ENCODE measurements at regions not wholly inside any gene's neighbourhood (a gene's known extent, or its start where the extent isn't known, plus 50 kb on each side); places are given as distances from the start of the nearest gene placed in this dataset.

DNA sequence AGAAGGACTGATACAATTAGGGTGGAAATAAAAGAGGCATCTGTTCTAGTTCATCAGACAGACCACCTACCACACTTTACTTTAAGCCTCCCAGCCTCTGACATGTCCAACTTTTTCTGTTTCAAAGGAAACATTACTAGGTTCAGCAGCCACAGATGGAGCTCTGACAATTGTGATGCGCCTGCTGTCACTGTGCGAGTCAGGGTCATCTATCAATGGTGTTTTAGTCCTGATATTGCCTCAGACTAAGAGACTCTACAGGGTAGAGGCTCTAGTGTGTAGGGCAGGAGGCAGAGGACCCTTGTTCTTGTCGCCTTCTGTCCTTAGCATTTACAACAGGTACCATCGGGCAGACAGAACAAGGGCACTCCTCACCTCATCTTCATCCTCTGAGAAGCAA, 685.0 kb upstream of the SGCG start:
- TF ChIP-seq, protein P1, sequence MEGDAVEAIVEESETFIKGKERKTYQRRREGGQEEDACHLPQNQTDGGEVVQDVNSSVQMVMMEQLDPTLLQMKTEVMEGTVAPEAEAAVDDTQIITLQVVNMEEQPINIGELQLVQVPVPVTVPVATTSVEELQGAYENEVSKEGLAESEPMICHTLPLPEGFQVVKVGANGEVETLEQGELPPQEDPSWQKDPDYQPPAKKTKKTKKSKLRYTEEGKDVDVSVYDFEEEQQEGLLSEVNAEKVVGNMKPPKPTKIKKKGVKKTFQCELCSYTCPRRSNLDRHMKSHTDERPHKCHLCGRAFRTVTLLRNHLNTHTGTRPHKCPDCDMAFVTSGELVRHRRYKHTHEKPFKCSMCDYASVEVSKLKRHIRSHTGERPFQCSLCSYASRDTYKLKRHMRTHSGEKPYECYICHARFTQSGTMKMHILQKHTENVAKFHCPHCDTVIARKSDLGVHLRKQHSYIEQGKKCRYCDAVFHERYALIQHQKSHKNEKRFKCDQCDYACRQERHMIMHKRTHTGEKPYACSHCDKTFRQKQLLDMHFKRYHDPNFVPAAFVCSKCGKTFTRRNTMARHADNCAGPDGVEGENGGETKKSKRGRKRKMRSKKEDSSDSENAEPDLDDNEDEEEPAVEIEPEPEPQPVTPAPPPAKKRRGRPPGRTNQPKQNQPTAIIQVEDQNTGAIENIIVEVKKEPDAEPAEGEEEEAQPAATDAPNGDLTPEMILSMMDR (IDR thresholded peaks at IDR 0.05) = no peak
- no peak for TF ChIP-seq POLR2AphosphoS5 (IDR thresholded peaks at IDR 0.05)
- no peak for TF ChIP-seq POLR2A (IDR thresholded peaks at IDR 0.05)
